Activated CD8-positive, alpha-beta T cell treated with anti-CD3 and anti-CD28 coated beads for 36 hours (primary cell): ENCODE measurements at regions not wholly inside any gene's neighbourhood (a gene's known extent, or its start where the extent isn't known, plus 50 kb on each side); places are given as distances from the start of the nearest gene placed in this dataset.

Source experiments
- ATAC-seq: fragments of 200-7000 bp; cut with Tn5 transposase; one replicate; pipeline ENCODE4 v1.10.0; 2021; ENCODE audit warnings: mild to moderate bottlenecking, moderate library complexity
- CTCF ChIA-PET: fragments of 350-600 bp; sonication (Branson Sonifier 250); formaldehyde crosslinking; loops from one replicate; lab custom pipeline; 2021; ENCODE audit warnings: antibody characterized with exemption; lab: Charles Lee
- POLR2A ChIA-PET: fragments of 350-600 bp; sonication (Branson Sonifier 250); formaldehyde crosslinking; loops from one replicate; lab custom pipeline; 2021; ENCODE audit warnings: antibody characterized with exemption; lab: Charles Lee
- DNase-seq: peaks from one replicate; pipeline ENCODE4 v3.0.0-alpha.2; 2020
- H3K27ac Mint-ChIP-seq: one replicate; pipeline ENCODE4 v1.8.0; 2021; ENCODE audit warnings: mild to moderate bottlenecking, mixed read lengths
- H3K27me3 Mint-ChIP-seq: one replicate; pipeline ENCODE4 v1.8.0; 2021; ENCODE audit warnings: mixed read lengths
- H3K36me3 Mint-ChIP-seq: one replicate; pipeline ENCODE4 v1.8.0; 2021; ENCODE audit warnings: low read depth, mixed read lengths
- H3K4me1 Mint-ChIP-seq: one replicate; pipeline ENCODE4 v1.8.0; 2021; ENCODE audit warnings: low read depth, mixed read lengths
- H3K4me3 Mint-ChIP-seq: one replicate; pipeline ENCODE4 v1.8.0; 2021; ENCODE audit warnings: mild to moderate bottlenecking, moderate library complexity, mixed read lengths
- H3K9me3 Mint-ChIP-seq: one replicate; pipeline ENCODE4 v1.8.0; 2021; ENCODE audit warnings: mixed read lengths
- CTCF ChIP-seq: fragments of 200-600 bp; IDR thresholded peaks from one replicate; pipeline ENCODE4 v1.8.0; 2022; ENCODE audit warnings: antibody characterized with exemption, mild to moderate bottlenecking
- intact Hi-C: fragments of 100-400 bp; cut with micrococcal nuclease; formaldehyde crosslinking; loops from one replicate; pipeline ENCODE4 v1.10.0; 2022

GRCh38 chr22:48658246-48658645, 1169.4 kb downstream of the BRD1 start:
- no peak overlapping the region for H3K4me3 Mint-ChIP-seq
- POLR2A ChIA-PET: no interaction called here
- TF ChIP-seq CTCF: no peak
- no peaks in the 10 kb centered on the region for H3K36me3 Mint-ChIP-seq
- intact Hi-C loops: no loop called here
- no peaks in the 10 kb centered on the region for H3K4me1 Mint-ChIP-seq
- H3K27ac Mint-ChIP-seq: no peak overlapping the region
- CTCF ChIA-PET: no interaction called here
- DNase-seq (no peak), ATAC-seq (no peak)
- no peaks in the 10 kb centered on the region for H3K27me3 Mint-ChIP-seq
- peaks cover 3% of the 10 kb centered on the region for H3K9me3 Mint-ChIP-seq

- CTCF ChIA-PET: no interaction called here
- POLR2A ChIA-PET: no interaction called here
- no peak for ATAC-seq
- Mint-ChIP-seq H3K27ac (no peak overlapping the region), H3K27me3 (no peaks in the 10 kb centered on the region), H3K9me3 (no peaks in the 10 kb centered on the region), H3K4me1 (no peaks in the 10 kb centered on the region), H3K36me3 (no peaks in the 10 kb centered on the region), H3K4me3 (no peak overlapping the region)
- TF ChIP-seq CTCF: no peak
- intact Hi-C loops: no loop called here
- DNase-seq: no peak
Observed at GRCh38 chr22:48654492-48654891, 1173.2 kb downstream of the BRD1 start.

- intact Hi-C loops: no loop called here
- no peaks in the 10 kb centered on the region for H3K9me3 Mint-ChIP-seq
- no peak for ATAC-seq
Observed at GRCh38 chr22:48653929-48654328, 1173.7 kb downstream of the BRD1 start.

GRCh38 chr22:48653306-48653705, 1174.4 kb downstream of the BRD1 start:
- Mint-ChIP-seq H3K9me3 (no peaks in the 10 kb centered on the region), H3K36me3 (no peaks in the 10 kb centered on the region), H3K27ac (no peak overlapping the region), H3K4me1 (no peaks in the 10 kb centered on the region), H3K27me3 (no peaks in the 10 kb centered on the region), H3K4me3 (no peak overlapping the region)
- intact Hi-C loops: no loop called here
- ATAC-seq: no peak
- CTCF ChIA-PET: no interaction called here
- no peak for TF ChIP-seq CTCF
- POLR2A ChIA-PET: no interaction called here
- no peak for DNase-seq

More at GRCh38 chr22:48653929-48654328, 1173.7 kb downstream of the BRD1 start:
- DNase-seq: no peak
- POLR2A ChIA-PET: no interaction called here
- no peak overlapping the region for H3K27ac Mint-ChIP-seq
- H3K4me3 Mint-ChIP-seq: no peak overlapping the region
- H3K4me1 Mint-ChIP-seq: no peaks in the 10 kb centered on the region
- no peak for TF ChIP-seq CTCF
- CTCF ChIA-PET: no interaction called here
- no peaks in the 10 kb centered on the region for H3K27me3 Mint-ChIP-seq
- H3K36me3 Mint-ChIP-seq: no peaks in the 10 kb centered on the region

- intact Hi-C loops: no loop called here
- Mint-ChIP-seq H3K27me3 (no peaks in the 10 kb centered on the region), H3K36me3 (no peaks in the 10 kb centered on the region), H3K4me3 (no peak overlapping the region), H3K9me3 (no peaks in the 10 kb centered on the region), H3K27ac (no peak overlapping the region), H3K4me1 (no peaks in the 10 kb centered on the region)
- TF ChIP-seq CTCF: no peak
- no peak for DNase-seq
- CTCF ChIA-PET: no interaction called here
- ATAC-seq: no peak
- POLR2A ChIA-PET: no interaction called here
Observed at GRCh38 chr22:48652796-48653195, 1174.9 kb downstream of the BRD1 start.
